GM18499 (cell line): ENCODE measurements at regions not wholly inside any gene's neighbourhood (a gene's known extent, or its start where the extent isn't known, plus 50 kb on each side); places are given as distances from the start of the nearest gene placed in this dataset.

ENCODE experiments used
- ATAC-seq: cut with Tn5 transposase; IDR thresholded peaks from one replicate; pipeline ENCODE4 v1.9.1; 2021; ENCODE audit warnings: moderate number of reproducible peaks; ENCODE audit not compliant: insufficient read depth, unreplicated experiment

- ATAC-seq = no peak
Observed at GRCh38 chr9:13778631-13779030, 499.1 kb upstream of the MPDZ start.

DNA sequence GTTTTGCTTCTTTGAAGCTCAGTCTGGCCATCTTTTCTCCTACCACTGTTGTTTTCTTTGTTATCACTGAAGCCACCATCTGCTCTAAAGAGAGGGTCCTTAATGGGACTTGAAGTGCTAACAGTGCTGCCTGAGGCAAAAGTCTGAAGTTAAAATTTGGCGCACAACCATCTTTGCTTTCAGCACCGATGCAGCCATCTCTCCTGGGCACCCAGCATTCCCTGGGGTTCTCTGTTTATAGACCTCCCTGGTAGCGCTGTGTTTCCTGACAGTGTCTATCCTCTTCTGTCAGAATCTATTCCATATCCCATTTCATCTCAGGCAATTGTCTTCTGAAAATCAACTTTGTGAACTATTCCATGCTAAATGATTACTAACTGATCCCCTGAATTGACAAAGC lies 491.5 kb upstream of the MPDZ start:
- no peak for ATAC-seq

DNA sequence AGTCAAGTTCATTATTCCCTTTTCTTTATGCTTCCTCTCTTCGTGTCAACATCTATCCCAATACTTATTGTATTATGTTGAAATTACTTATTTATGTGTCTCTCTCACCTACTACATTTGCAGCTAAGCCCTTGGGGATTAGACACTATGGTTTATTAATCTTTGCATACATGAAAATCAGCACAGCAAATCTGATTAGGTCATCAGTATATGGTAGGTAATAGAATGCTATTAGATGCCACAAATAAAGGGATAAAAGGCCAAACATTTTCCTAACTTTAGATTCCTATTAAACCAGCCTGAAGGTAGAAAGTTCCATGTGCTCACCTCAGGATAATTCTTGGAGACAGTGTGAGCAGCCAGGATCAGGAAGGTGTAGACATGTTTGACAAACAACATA lies 490.1 kb upstream of the MPDZ start:
- no peak for ATAC-seq

DNA sequence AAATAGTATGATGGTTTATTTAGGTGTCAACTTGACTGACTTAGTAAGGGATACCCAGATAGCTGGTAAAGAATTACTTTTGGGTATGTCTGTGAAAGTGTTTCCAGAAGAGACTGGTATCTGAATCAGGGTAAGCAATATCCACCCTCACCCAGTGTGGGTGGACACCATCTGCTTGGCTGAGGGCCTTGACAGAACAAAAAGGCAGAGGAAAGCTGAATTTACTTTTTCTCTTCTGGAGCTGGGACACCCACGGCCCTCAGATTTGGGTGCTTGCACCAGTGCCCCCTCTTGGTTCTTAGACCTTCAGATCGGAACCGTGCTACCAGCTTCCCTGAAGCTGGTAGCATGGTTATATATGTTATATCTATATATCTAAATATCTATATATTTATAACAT lies 489.5 kb upstream of the MPDZ start:
- no peak for ATAC-seq

DNA sequence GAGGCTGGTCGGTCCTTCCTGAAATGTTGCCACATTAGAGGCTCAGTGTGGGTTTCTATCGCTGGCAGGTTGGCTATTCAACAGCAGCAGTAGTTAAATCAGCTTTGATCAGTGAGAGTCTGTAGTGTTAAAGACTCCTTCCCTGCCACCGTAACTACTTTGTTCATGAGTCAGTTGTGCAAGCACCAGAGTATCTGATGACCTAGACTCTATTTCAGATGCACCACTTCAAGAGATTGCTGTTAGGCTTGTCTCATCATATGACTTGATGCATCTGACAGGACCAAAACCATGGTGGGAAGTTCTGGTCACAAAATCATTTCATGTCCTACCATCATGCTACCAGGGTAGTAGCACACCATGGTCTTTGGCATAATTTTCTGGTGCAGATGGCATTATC lies 482.7 kb upstream of the MPDZ start:
- no peak for ATAC-seq

GRCh38 chr9:13759551-13759950 lies 480.1 kb upstream of the MPDZ start:
- no peak for ATAC-seq

GRCh38 chr9:13758936-13759335 lies 479.4 kb upstream of the MPDZ start:
- ATAC-seq = no peak

DNA sequence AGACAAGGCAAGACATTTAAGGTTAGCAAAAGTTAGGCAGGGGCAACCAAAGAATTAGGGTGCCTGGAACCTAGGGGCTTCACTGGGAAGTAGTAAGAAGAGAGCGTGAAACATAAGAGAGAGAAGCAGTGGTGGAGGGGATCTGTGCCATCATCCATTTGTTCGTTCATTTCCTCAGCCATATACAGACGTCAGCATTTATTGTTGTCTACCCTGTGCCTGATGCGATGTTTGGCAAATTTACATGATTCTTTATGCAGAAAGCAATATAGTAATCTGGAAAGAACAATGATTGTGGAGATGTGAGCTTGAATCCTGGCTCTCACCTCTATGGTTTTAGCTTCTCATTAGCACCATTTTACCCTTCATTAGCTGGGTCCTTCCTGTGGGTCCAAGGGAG lies 477.5 kb upstream of the MPDZ start:
- ATAC-seq = no peak

DNA sequence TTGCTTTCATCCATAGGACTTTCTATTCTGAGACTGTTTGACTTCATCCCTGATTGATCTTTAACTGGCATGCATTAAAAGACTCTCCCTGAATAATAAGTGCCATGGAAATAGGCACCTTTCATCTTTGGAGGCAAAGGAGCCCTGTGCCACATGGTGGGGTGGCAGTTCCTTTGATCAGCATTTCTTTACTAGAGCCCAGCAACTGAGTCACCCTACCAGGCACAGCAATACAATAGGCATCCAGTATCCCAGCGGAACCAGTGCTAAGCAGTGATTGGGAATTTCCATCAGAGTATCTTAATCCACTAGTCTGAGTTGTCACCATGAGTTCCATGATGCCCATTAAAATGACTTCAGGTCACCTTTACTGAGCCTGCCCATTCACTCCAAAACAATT lies 476.1 kb upstream of the MPDZ start:
- no peak for ATAC-seq

GRCh38 chr9:13750639-13751038 lies 471.1 kb upstream of the MPDZ start:
- ATAC-seq = no peak

DNA sequence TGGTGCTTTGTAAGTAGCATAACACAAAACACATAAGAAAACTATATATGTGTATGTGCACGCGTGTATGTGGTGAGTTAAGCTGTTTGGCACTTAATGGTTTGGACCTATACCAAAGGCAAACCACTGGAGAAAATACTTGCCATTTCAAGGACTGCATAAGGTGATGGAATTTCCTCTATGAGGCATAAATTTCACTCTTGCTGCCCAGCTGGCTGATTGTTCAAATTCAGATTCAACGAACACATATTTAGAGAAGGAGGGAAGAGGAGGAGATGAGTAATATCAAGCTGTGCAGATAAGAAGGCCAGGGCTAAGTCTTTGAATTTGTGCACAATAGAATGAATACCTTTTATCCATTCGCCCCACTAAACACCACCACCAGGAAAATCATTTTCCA lies 470.6 kb upstream of the MPDZ start:
- ATAC-seq = no peak

GRCh38 chr9:13746876-13747275 lies 467.4 kb upstream of the MPDZ start:
- ATAC-seq = no peak

DNA sequence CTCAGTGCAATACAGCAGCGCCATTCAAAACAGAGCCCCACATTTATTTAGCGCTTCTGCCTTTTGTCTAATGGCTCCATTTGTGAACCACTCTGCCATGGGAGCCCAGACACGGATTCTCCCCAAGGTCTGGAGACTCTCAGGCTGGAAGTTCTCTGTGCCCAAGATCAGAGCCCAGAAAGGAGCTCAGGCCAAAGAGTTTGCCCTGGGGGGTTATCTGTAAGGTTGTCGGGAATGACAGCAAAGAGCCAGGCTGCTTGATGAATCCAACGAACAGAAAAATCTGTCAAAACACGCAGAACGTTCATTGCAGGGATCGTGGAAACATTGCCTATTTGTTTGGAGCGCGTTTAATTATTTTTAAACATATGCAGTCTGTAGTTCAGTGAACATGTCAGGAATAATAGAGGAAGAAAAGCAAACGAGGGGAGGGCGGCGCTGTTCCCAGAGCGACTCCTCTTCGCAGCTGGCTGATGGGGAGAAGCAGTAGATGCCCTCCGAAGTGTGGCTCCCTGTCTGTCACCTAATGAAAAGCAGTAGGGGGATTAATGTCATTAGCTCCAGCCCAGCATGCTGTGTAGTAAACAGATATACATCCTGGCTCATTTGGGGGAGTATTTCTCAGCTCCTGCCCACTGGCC lies 464.9 kb upstream of the MPDZ start:
- no peak for ATAC-seq

DNA sequence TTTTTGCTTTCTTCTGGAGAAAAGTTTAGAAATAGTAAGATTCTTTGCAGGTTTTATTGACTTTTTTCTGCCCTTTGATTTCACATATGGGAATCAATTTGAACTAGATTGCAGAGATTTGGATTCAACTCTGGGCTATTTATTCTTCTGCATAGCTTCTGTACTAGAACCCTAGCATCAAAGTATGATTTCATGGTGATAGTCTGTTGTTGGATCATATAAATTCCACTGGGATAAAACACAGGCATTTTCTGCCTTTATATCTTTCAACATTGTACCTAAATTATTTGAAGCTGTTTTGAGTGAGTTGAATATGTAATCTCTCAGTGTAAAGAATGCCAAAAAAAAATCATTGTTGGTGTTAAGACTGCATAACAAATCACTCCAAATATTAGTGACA lies 458.4 kb upstream of the MPDZ start:
- no peak for ATAC-seq

GRCh38 chr9:13735181-13735580 lies 455.7 kb upstream of the MPDZ start:
- ATAC-seq = no peak

DNA sequence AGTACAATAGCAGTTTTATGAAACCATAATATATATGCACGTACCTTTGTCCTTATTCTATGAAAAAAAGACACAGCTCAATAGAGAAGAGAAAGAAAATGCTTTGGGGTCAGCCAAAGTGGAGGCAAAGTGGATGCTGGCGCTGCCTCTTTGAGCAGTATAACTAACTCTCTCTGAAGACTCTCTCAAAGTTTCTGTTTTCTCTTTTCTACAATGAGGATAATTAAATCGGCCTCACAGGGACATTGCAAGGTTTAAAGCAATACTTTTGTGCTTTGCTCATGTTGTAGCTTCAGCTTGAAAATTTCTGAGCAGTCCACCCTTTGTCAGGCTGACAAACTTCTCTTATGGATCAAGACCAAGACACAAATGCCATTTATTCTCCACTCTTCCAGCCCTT lies 455.1 kb upstream of the MPDZ start:
- ATAC-seq = no peak

DNA sequence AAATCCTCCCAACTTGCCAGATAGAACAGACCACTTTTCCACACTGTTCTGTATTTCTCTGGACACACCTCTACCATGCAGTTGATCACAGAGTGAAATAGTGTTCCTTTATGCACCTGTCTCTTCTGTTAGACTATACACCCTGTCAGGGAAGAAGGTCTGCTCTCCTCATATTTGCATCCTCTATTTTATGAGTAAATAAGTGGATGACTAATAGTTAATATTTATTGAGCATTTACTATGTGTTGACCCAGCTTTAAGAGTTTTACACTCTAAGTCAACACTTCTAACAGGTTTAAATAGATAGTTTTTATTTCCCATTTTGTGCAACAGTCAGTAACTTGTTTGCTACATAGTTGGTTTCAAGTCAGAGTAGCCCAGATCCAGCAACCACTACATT lies 452.8 kb upstream of the MPDZ start:
- ATAC-seq = no peak

DNA sequence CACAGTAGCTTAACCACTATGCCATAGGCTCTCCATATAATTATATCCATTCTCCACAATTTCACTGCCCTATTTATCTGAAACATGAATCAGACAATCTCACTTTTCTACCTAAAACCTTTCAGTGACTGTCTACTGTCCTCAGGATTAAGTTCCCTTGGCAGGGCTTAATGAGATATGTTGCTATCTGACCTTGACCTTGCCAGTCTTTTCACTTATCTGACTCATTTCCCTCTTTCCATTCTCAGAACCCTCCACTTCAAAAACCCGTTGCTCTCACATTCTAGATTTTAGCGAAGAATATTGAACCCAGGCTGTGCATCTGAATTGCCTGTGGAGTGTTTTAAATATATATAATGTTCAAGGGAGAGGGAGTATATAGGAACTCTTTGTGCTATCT lies 452.1 kb upstream of the MPDZ start:
- no peak for ATAC-seq

- no peak for ATAC-seq
Observed at GRCh38 chr9:13729955-13730354, 450.5 kb upstream of the MPDZ start.

- no peak for ATAC-seq
Observed at GRCh38 chr9:13728917-13729811, 449.7 kb upstream of the MPDZ start.

GRCh38 chr9:13728131-13728530 lies 448.6 kb upstream of the MPDZ start:
- ATAC-seq = no peak

- ATAC-seq = no peak
Observed at GRCh38 chr9:13726746-13727145, 447.3 kb upstream of the MPDZ start.
